Type B pancreatic cell (in vitro differentiated cells): ENCODE measurements at regions not wholly inside any gene's neighbourhood (a gene's known extent, or its start where the extent isn't known, plus 50 kb on each side); places are given as distances from the start of the nearest gene placed in this dataset.

Experiments used
- DNase-seq: peaks from one replicate; pipeline ENCODE4 v3.0.0; 2021; ENCODE audit warnings: mixed read lengths; ENCODE audit not compliant: unreplicated experiment; ENCODE audit errors: extremely low spot score
- H3K27ac Mint-ChIP-seq: 2 replicates; pipeline ENCODE4 v1.8.0; 2021; ENCODE audit warnings: mild to moderate bottlenecking, mixed read lengths
- H3K27me3 Mint-ChIP-seq: 2 replicates; pipeline ENCODE4 v1.8.0; 2021; ENCODE audit warnings: mixed read lengths
- H3K36me3 Mint-ChIP-seq: 2 replicates; pipeline ENCODE4 v1.8.0; 2021; ENCODE audit warnings: mixed read lengths
- H3K4me1 Mint-ChIP-seq: one replicate; pipeline ENCODE4 v1.8.0; 2021; ENCODE audit warnings: mixed read lengths; ENCODE audit not compliant: unreplicated experiment
- H3K4me3 Mint-ChIP-seq: 2 replicates; pipeline ENCODE4 v1.8.0; 2021; ENCODE audit warnings: mild to moderate bottlenecking, mixed read lengths
- H3K9me3 Mint-ChIP-seq: 2 replicates; pipeline ENCODE4 v1.8.0; 2021; ENCODE audit warnings: mixed read lengths
- TF ChIP-seq, protein P1 (sequence below): fragments of 200-600 bp; sonication (generic); conservative IDR thresholded peaks from 2 replicates; pipeline ENCODE4 v1.5.0; 2021; ENCODE audit warnings: antibody characterized with exemption, mild to moderate bottlenecking

DNA sequence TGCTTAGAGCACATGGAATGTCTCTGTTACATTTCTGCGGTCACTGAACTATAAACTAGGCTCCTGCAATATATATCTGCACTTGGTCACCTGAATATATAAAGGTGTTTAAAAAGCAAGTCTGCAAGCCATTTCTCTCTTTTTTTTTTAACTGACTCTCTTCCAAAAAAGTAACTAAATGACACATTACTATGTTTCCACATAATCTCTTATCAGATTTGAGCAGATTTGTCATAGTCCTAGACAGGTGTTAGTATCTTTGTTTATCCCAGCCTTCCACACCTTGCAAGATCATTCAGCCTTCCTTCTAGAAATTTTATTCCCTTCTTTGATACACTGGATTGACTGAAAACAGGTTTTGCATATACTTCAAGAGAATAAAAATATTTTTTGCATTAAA, 86.7 kb upstream of the KLF7 start:
- no peak overlapping the region for H3K4me3 Mint-ChIP-seq
- DNase-seq = no peak
- H3K9me3 Mint-ChIP-seq = no peaks in the 10 kb centered on the region
- TF ChIP-seq, protein P1, sequence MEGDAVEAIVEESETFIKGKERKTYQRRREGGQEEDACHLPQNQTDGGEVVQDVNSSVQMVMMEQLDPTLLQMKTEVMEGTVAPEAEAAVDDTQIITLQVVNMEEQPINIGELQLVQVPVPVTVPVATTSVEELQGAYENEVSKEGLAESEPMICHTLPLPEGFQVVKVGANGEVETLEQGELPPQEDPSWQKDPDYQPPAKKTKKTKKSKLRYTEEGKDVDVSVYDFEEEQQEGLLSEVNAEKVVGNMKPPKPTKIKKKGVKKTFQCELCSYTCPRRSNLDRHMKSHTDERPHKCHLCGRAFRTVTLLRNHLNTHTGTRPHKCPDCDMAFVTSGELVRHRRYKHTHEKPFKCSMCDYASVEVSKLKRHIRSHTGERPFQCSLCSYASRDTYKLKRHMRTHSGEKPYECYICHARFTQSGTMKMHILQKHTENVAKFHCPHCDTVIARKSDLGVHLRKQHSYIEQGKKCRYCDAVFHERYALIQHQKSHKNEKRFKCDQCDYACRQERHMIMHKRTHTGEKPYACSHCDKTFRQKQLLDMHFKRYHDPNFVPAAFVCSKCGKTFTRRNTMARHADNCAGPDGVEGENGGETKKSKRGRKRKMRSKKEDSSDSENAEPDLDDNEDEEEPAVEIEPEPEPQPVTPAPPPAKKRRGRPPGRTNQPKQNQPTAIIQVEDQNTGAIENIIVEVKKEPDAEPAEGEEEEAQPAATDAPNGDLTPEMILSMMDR = no peak
- no peak overlapping the region for H3K27ac Mint-ChIP-seq
- peaks cover 20% of the 10 kb centered on the region for H3K4me1 Mint-ChIP-seq
- peaks cover 3% of the 10 kb centered on the region for H3K27me3 Mint-ChIP-seq
- H3K36me3 Mint-ChIP-seq = no peaks in the 10 kb centered on the region

DNA sequence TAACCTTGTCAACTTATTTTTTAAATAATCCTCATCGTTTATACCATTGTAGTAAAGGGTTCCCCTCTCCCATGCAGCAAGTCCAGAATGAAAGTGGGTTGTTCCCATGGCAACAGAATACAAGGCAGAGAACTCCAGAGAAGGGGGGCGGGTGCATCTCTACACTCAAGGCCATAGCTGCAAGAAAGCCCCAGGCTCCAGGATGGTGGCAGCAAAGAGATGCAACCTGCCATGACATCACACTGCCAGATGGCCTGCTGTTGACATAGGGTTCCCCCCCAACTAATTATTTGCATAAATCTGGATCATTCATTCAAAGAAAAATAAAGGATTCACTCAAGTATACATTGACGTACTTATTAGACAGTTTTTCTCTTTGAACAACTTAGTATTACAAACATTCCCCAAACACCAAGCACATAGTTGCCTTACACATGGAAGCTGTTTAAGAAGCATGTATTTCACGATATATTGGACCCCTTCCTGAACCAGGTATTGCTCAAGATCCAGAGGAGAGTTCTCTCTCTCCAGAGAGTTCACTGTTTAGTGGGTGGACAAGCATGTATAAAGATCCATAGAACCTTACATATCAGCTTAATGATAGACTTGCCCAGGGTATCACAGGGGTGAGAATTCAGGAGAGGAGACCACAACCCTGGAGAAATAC, 87.4 kb upstream of the KLF7 start:
- H3K9me3 Mint-ChIP-seq = no peaks in the 10 kb centered on the region
- peaks cover 27% of the 10 kb centered on the region for H3K4me1 Mint-ChIP-seq
- DNase-seq = no peak
- H3K27ac Mint-ChIP-seq = no peak overlapping the region
- TF ChIP-seq, protein P1 = no peak
- H3K27me3 Mint-ChIP-seq = peaks cover 3% of the 10 kb centered on the region
- H3K4me3 Mint-ChIP-seq = no peak overlapping the region
- no peaks in the 10 kb centered on the region for H3K36me3 Mint-ChIP-seq

DNA sequence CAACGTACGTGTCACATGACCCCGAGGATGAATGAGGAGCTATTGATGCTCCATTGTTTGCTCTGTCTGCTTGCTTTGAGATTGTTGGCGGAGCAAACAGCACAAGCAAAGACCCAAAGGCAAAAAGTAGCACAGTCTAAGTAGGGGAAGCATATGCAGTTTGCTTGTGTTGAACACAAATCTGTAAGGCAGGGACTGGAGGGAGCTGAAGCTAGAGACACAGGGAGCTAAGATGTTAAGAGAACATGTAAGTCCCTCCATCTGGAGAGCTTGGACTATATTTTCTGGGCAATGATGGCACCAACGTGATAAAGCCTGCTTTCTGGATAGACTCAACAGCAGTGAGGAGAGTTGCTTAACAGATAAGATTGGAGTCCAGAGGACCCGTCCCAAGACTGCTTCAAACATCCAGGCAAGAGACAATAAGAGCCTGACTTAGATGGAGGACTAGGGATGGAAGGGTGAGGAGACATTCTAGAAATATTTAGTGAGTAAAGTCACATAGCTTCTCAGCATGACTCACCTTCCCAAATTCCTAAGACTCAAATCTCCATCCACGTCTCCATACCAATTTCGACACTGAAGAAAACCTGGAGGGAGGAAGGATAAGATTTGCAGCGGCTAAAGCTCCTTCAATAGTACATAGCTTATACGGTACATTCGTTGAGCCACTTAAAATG, 88.1 kb upstream of the KLF7 start:
- H3K9me3 Mint-ChIP-seq = no peaks in the 10 kb centered on the region
- no peak overlapping the region for H3K4me3 Mint-ChIP-seq
- peaks cover 3% of the 10 kb centered on the region for H3K27me3 Mint-ChIP-seq
- TF ChIP-seq, protein P1 = no peak
- peaks cover 34% of the 10 kb centered on the region for H3K4me1 Mint-ChIP-seq
- DNase-seq = no peak
- no peaks in the 10 kb centered on the region for H3K36me3 Mint-ChIP-seq
- no peak overlapping the region for H3K27ac Mint-ChIP-seq

DNA sequence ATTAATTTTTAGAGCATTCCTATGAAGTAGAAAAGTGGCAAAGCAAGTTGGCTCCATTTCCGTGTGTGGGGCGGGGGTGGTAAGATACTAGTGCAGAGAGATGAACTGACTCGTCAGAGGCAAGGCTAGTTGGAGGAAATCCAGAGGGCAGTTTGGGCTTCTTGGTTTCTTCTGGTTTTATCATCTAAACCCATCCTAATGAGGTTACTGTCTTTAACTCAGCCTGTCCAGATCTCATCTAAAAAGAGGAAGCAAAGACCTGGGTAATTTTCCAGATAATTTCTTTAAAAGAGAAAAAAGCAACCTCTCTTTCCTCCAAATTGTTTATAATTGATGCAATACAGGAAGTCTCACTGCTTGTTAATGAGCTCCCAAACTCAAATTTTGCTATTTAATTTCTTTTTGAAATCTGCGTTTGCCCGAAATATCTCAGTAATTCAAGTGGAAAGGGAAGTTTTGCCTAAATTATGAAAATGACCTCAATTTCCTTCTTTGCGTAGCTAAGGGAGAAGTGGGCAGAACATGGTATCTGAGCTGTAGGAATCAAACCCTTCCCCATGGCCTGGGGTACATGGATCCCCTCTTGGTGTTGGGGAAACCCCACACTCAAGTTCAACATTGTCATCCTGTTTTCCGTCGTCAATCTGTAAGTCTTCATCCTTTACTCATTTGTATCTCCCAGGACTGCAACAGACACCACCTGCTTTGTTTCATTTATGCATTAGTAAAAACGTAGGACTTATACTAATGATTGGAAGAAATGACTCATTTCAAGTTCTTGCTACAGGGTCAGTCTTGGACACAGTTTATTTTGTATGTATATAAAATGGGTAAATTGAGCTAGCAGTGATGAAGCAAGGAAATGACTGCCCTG, 89.1 kb upstream of the KLF7 start:
- Mint-ChIP-seq H3K9me3 (no peaks in the 10 kb centered on the region), H3K36me3 (no peaks in the 10 kb centered on the region), H3K27me3 (peaks cover 3% of the 10 kb centered on the region), H3K4me3 (no peak overlapping the region), H3K27ac (no peak overlapping the region), H3K4me1 (peaks cover 34% of the 10 kb centered on the region)
- TF ChIP-seq, protein P1 = no peak
- DNase-seq = no peak

DNA sequence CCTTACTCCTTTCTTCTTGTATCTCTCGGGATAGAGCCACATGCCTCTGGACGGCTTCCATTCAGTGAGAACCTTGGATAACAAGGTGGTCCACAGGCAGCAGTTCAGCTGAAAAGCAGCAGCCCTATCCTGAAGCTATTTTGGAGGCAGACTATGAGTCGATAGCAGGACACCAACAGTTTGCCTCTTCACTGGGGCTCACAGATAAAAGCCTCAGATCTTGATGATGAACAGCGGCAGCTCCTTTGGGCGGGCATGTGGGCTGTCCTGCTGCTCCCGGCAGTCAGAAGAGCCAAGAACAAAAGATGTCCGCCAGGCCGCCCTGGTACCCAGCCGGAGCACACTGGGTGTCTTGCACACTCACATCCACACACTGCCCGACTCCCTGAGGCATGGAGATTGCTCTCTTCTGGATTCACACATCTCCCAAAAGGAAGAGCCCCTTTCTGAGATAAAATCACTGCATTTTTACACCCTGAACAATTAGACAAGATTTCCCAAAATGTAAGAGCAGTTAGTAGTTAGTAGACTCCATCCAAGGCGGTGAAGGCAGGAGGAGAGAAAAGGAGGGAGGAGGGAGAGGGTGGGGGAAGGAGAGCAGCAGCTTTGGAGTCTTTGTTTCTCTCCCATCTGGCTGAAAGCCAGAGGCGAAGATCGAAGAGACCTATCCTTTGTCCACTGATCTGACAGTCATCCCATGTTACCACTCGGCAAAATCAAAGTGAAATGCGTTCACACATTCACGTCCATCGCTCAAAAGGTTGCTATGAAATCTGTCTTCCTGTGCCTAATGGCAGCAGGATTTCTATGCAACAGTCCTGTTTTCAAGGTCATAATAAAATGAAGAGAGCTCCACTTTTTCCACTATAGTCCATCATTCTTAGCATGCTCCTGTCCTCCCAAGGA, 90.1 kb upstream of the KLF7 start:
- DNase-seq = no peak
- peaks cover 34% of the 10 kb centered on the region for H3K4me1 Mint-ChIP-seq
- TF ChIP-seq, protein P1 = no peak
- no peaks in the 10 kb centered on the region for H3K36me3 Mint-ChIP-seq
- H3K27ac Mint-ChIP-seq = no peak overlapping the region
- no peak overlapping the region for H3K4me3 Mint-ChIP-seq
- no peaks in the 10 kb centered on the region for H3K9me3 Mint-ChIP-seq
- H3K27me3 Mint-ChIP-seq = peaks cover 3% of the 10 kb centered on the region
